CD4-positive, CD25-positive, alpha-beta regulatory T cell (primary cell): ENCODE measurements at regions not wholly inside any gene's neighbourhood (a gene's known extent, or its start where the extent isn't known, plus 50 kb on each side); places are given as distances from the start of the nearest gene placed in this dataset.

ENCODE experiments used
- ATAC-seq, 2 donors: fragments of 150-1000 bp; cut with Tn5 transposase; one replicate each; pipeline ENCODE4 v1.10.0; 2021; ENCODE audit warnings: low read depth in 2 of 2, moderate number of reproducible peaks in 2 of 2, moderate library complexity in 1 of 2
- DNase-seq, 3 donors: peaks; one replicate each; pipeline versions ENCODE4 v3.0.0 to v3.0.0-alpha.2; 2012 to 2022; ENCODE audit warnings: mixed read lengths in 1 of 3
- H3K27ac ChIP-seq: one replicate; pipeline ENCODE4 v1.7.0; 2013; ENCODE audit warnings: mild to moderate bottlenecking, low read length; ENCODE audit not compliant: insufficient read depth, poor library complexity, severe bottlenecking
- H3K27me3 ChIP-seq: one replicate; pipeline ENCODE4 v1.7.0; 2013; ENCODE audit warnings: low read length; ENCODE audit not compliant: control insufficient read depth, insufficient read depth
- H3K36me3 ChIP-seq: one replicate; pipeline ENCODE4 v1.7.0; 2013; ENCODE audit warnings: mild to moderate bottlenecking, low read length, moderate library complexity; ENCODE audit not compliant: control insufficient read depth, insufficient read depth
- H3K4me1 ChIP-seq: 2 replicates; pipeline ENCODE4 v1.7.0; 2013; ENCODE audit warnings: mild to moderate bottlenecking, low read length; ENCODE audit not compliant: insufficient read depth, control insufficient read depth, poor library complexity, severe bottlenecking
- H3K4me3 ChIP-seq: one replicate; pipeline ENCODE4 v1.7.0; 2013; ENCODE audit warnings: low read depth, mild to moderate bottlenecking, low read length, moderate library complexity
- H3K9me3 ChIP-seq, 2 experiments: 1 replicate in 1 of 2; 2 replicates in 1 of 2; pipeline ENCODE4 v1.7.0; 2013; ENCODE audit warnings: low read length in 2 of 2, mild to moderate bottlenecking in 1 of 2, moderate library complexity in 1 of 2; ENCODE audit not compliant: control insufficient read depth in 2 of 2
- H3K27ac Mint-ChIP-seq, 3 donors: one replicate each; pipeline ENCODE4 v1.8.0; 2020 to 2022; ENCODE audit warnings: mild to moderate bottlenecking in 3 of 3, mixed read lengths in 3 of 3, moderate library complexity in 2 of 3
- H3K27me3 Mint-ChIP-seq: one replicate; pipeline ENCODE4 v1.8.0; 2022; ENCODE audit warnings: mild to moderate bottlenecking, mixed read lengths
- H3K36me3 Mint-ChIP-seq: one replicate; pipeline ENCODE4 v1.8.0; 2020; ENCODE audit warnings: mixed read lengths
- H3K4me1 Mint-ChIP-seq, 4 donors: one replicate each; pipeline ENCODE4 v1.8.0; 2020 to 2022; ENCODE audit warnings: mixed read lengths in 4 of 4, mild to moderate bottlenecking in 1 of 4
- H3K4me3 Mint-ChIP-seq, 4 donors: one replicate each; pipeline ENCODE4 v1.8.0; 2020 to 2022; ENCODE audit warnings: mild to moderate bottlenecking in 4 of 4, mixed read lengths in 4 of 4, moderate library complexity in 3 of 4
- H3K9me3 Mint-ChIP-seq, 7 donors: one replicate each; pipeline ENCODE4 v1.8.0; 2020 to 2022; ENCODE audit warnings: mixed read lengths in 7 of 7, mild to moderate bottlenecking in 3 of 7, moderate library complexity in 2 of 7

- Histone ChIP-seq H3K4me1 (no peaks in the 10 kb centered on the region), H3K9me3 (no peaks in the 10 kb centered on the region), H3K4me3 (no peak overlapping the region), H3K27me3 (no peaks in the 10 kb centered on the region), H3K27ac (no peak overlapping the region), H3K36me3 (no peaks in the 10 kb centered on the region)
- H3K36me3 Mint-ChIP-seq, result no peaks in the 10 kb centered on the region
- ATAC-seq (no peak), DNase-seq (no peak)
- H3K4me1 Mint-ChIP-seq, result peaks cover 0 to 3% (median 0%) of the 10 kb centered on the region in 4 donors
- no peaks in the 10 kb centered on the region for H3K27me3 Mint-ChIP-seq
- no peaks in the 10 kb centered on the region for H3K9me3 Mint-ChIP-seq
- no peak overlapping the region for H3K4me3 Mint-ChIP-seq
- no peak overlapping the region for H3K27ac Mint-ChIP-seq
These were observed 206.3 kb downstream of the RAB11FIP4 start for GRCh38 chr17:31597646-31598398.

- no peak for DNase-seq
- H3K9me3 Mint-ChIP-seq, result no peaks in the 10 kb centered on the region
- peaks cover 0 to 3% (median 0%) of the 10 kb centered on the region in 4 donors for H3K4me1 Mint-ChIP-seq
- peak; percentile 63 to 68 for ATAC-seq
- no peaks in the 10 kb centered on the region for H3K27me3 ChIP-seq
- H3K4me3 ChIP-seq, result no peak overlapping the region
- no peaks in the 10 kb centered on the region for H3K9me3 ChIP-seq
- no peaks in the 10 kb centered on the region for H3K36me3 ChIP-seq
- no peaks in the 10 kb centered on the region for H3K36me3 Mint-ChIP-seq
- no peak overlapping the region for H3K27ac ChIP-seq
- H3K4me3 Mint-ChIP-seq, result no peak overlapping the region
- H3K27ac Mint-ChIP-seq, result no peak overlapping the region
- no peaks in the 10 kb centered on the region for H3K4me1 ChIP-seq
- H3K27me3 Mint-ChIP-seq, result no peaks in the 10 kb centered on the region
These were observed 205.2 kb downstream of the RAB11FIP4 start for GRCh38 chr17:31596382-31597323.

GRCh38 chr17:31595666-31596381 lies 204.3 kb downstream of the RAB11FIP4 start:
- H3K27ac ChIP-seq, result no peak overlapping the region

GRCh38 chr17:31595076-31595475 lies 203.6 kb downstream of the RAB11FIP4 start:
- Histone ChIP-seq H3K4me3 (no peak overlapping the region), H3K4me1 (no peaks in the 10 kb centered on the region), H3K27me3 (no peaks in the 10 kb centered on the region), H3K27ac (no peak overlapping the region), H3K36me3 (no peaks in the 10 kb centered on the region), H3K9me3 (no peaks in the 10 kb centered on the region)
- no peaks in the 10 kb centered on the region for H3K36me3 Mint-ChIP-seq
- no peak overlapping the region for H3K4me3 Mint-ChIP-seq
- ATAC-seq (no peak), DNase-seq (no peak)
- peaks cover 0 to 3% (median 0%) of the 10 kb centered on the region in 4 donors for H3K4me1 Mint-ChIP-seq
- H3K27ac Mint-ChIP-seq, result peak overlapping the region in 1 of 3 donors; percentile 48
- H3K9me3 Mint-ChIP-seq, result no peaks in the 10 kb centered on the region
- no peaks in the 10 kb centered on the region for H3K27me3 Mint-ChIP-seq

More at GRCh38 chr17:31595666-31596381, 204.3 kb downstream of the RAB11FIP4 start:
- no peak for DNase-seq
- Histone ChIP-seq H3K4me3 (no peak overlapping the region), H3K27me3 (no peaks in the 10 kb centered on the region), H3K4me1 (no peaks in the 10 kb centered on the region), H3K36me3 (no peaks in the 10 kb centered on the region), H3K9me3 (no peaks in the 10 kb centered on the region)
- Mint-ChIP-seq H3K4me3 (no peak overlapping the region), H3K27me3 (no peaks in the 10 kb centered on the region), H3K27ac (no peak overlapping the region), H3K36me3 (no peaks in the 10 kb centered on the region), H3K9me3 (no peaks in the 10 kb centered on the region), H3K4me1 (peaks cover 0 to 3% (median 0%) of the 10 kb centered on the region in 4 donors)
- no peak for ATAC-seq

GRCh38 chr17:31594416-31594815 lies 202.9 kb downstream of the RAB11FIP4 start:
- peaks cover 0 to 3% (median 0%) of the 10 kb centered on the region in 4 donors for H3K4me1 Mint-ChIP-seq
- H3K27ac ChIP-seq, result no peak overlapping the region
- no peaks in the 10 kb centered on the region for H3K9me3 ChIP-seq
- no peak overlapping the region for H3K4me3 ChIP-seq
- no peaks in the 10 kb centered on the region for H3K36me3 ChIP-seq
- H3K4me3 Mint-ChIP-seq, result no peak overlapping the region
- DNase-seq, result no peak
- H3K9me3 Mint-ChIP-seq, result no peaks in the 10 kb centered on the region
- ATAC-seq, result no peak
- H3K27me3 ChIP-seq, result no peaks in the 10 kb centered on the region
- H3K27me3 Mint-ChIP-seq, result no peaks in the 10 kb centered on the region
- H3K36me3 Mint-ChIP-seq, result no peaks in the 10 kb centered on the region
- H3K27ac Mint-ChIP-seq, result no peak overlapping the region
- H3K4me1 ChIP-seq, result no peaks in the 10 kb centered on the region

- no peak overlapping the region for H3K27ac Mint-ChIP-seq
These were observed 202.3 kb downstream of the RAB11FIP4 start for GRCh38 chr17:31593806-31594205.

GRCh38 chr17:31591924-31592323 lies 200.4 kb downstream of the RAB11FIP4 start:
- DNase-seq, result no peak
- ATAC-seq, result no peak
- no peaks in the 10 kb centered on the region for H3K36me3 ChIP-seq
- no peak overlapping the region for H3K4me3 Mint-ChIP-seq
- H3K9me3 Mint-ChIP-seq, result no peaks in the 10 kb centered on the region
- no peak overlapping the region for H3K4me3 ChIP-seq
- H3K27ac ChIP-seq, result no peak overlapping the region
- no peaks in the 10 kb centered on the region for H3K36me3 Mint-ChIP-seq
- peaks cover 0 to 3% (median 0%) of the 10 kb centered on the region in 4 donors for H3K4me1 Mint-ChIP-seq
- H3K4me1 ChIP-seq, result no peaks in the 10 kb centered on the region
- H3K27me3 Mint-ChIP-seq, result peaks cover 6% of the 10 kb centered on the region
- no peak overlapping the region for H3K27ac Mint-ChIP-seq
- H3K27me3 ChIP-seq, result no peaks in the 10 kb centered on the region
- H3K9me3 ChIP-seq, result no peaks in the 10 kb centered on the region

More at GRCh38 chr17:31593806-31594205, 202.3 kb downstream of the RAB11FIP4 start:
- Mint-ChIP-seq H3K27me3 (no peaks in the 10 kb centered on the region), H3K9me3 (no peaks in the 10 kb centered on the region), H3K36me3 (no peaks in the 10 kb centered on the region), H3K4me3 (no peak overlapping the region), H3K4me1 (peaks cover 0 to 3% (median 0%) of the 10 kb centered on the region in 4 donors)
- H3K27me3 ChIP-seq, result no peaks in the 10 kb centered on the region
- H3K9me3 ChIP-seq, result no peaks in the 10 kb centered on the region
- DNase-seq (no peak), ATAC-seq (no peak)
- no peaks in the 10 kb centered on the region for H3K4me1 ChIP-seq
- H3K36me3 ChIP-seq, result no peaks in the 10 kb centered on the region
- H3K27ac ChIP-seq, result no peak overlapping the region
- no peak overlapping the region for H3K4me3 ChIP-seq
